Kidney epithelial cell (primary cell): ENCODE measurements at regions not wholly inside any gene's neighbourhood (a gene's known extent, or its start where the extent isn't known, plus 50 kb on each side); places are given as distances from the start of the nearest gene placed in this dataset.
A peak's percentile ranks its signal among the peaks of the same experiment; 100 is the strongest.

Experiments
- DNase-seq: peaks from one replicate; pipeline ENCODE4 v3.0.0-alpha.2; 2010; ENCODE audit warnings: low read depth
- H3K27me3 ChIP-seq: 2 replicates; pipeline ENCODE4 v1.6.0; 2011; ENCODE audit warnings: low read length; ENCODE audit not compliant: control insufficient read depth, insufficient read depth
- H3K36me3 ChIP-seq: 2 replicates; pipeline ENCODE4 v1.5.1; 2011; ENCODE audit warnings: low read length; ENCODE audit not compliant: control insufficient read depth, insufficient read depth
- H3K4me3 ChIP-seq: 2 replicates; pipeline ENCODE4 v1.5.1; 2011; ENCODE audit warnings: low read depth, mild to moderate bottlenecking, control low read depth, low read length
- TF ChIP-seq, protein P1 (sequence below): IDR thresholded peaks from 2 replicates; pipeline ENCODE4 v1.5.1; 2011; ENCODE audit warnings: mild to moderate bottlenecking, moderate library complexity, low read length, control low read depth, inconsistent platforms; ENCODE audit not compliant: insufficient read depth, poor library complexity, severe bottlenecking

DNA sequence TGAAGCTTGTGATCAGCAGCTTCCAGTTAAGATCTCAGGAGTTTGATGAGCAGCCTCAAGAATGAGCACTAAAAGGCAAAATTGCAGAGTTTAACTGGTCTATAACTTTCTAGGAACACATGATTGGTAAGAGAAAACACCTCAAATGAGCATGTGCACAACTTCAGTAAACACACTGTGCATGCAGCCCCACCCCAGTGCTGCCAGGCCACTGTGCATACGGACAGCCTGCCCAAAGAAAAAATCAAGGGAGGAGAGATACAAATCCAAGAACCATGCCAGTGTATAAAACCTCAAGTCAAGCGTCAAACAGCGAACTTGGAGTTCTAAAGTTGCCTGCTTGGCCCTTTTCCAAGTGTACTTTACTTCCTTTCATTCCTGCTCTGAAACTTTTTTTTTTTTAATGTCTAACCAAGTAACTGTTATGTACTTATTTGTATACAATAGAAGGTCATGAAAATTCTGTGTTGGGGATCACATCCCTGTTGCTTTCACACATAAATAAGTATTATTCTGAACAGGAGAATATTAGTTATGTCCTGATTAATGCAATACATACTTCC, 125.6 kb upstream of the TSLP start:
- no peaks in the 10 kb centered on the region for H3K27me3 ChIP-seq
- no peak for DNase-seq
- H3K36me3 ChIP-seq: no peaks in the 10 kb centered on the region
- no peak overlapping the region for H3K4me3 ChIP-seq
- TF ChIP-seq, protein P1, sequence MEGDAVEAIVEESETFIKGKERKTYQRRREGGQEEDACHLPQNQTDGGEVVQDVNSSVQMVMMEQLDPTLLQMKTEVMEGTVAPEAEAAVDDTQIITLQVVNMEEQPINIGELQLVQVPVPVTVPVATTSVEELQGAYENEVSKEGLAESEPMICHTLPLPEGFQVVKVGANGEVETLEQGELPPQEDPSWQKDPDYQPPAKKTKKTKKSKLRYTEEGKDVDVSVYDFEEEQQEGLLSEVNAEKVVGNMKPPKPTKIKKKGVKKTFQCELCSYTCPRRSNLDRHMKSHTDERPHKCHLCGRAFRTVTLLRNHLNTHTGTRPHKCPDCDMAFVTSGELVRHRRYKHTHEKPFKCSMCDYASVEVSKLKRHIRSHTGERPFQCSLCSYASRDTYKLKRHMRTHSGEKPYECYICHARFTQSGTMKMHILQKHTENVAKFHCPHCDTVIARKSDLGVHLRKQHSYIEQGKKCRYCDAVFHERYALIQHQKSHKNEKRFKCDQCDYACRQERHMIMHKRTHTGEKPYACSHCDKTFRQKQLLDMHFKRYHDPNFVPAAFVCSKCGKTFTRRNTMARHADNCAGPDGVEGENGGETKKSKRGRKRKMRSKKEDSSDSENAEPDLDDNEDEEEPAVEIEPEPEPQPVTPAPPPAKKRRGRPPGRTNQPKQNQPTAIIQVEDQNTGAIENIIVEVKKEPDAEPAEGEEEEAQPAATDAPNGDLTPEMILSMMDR: no peak

DNA sequence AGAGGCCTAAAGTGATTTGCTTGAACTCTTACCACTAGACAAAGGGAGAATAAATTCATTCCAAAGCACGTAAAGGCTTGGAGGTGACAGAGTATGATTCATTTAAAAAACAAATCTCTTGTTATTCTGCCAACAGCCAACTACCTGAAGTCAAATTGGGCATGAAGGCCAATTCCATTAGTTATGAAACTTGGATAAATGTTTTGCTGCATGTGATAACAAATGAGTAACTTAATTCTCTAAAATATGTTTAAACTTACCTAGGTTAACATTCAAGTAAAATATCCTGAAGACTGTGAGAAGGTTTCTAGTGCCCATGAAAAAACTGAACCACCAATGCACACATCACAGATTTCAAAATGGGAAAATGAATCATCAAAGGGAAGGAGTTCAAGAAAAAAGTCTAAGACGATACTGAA, 120.1 kb upstream of the TSLP start:
- Histone ChIP-seq H3K27me3 (no peaks in the 10 kb centered on the region), H3K4me3 (no peak overlapping the region), H3K36me3 (no peaks in the 10 kb centered on the region)
- peak; percentile 4 for DNase-seq
- TF ChIP-seq, protein P1: no peak

DNA sequence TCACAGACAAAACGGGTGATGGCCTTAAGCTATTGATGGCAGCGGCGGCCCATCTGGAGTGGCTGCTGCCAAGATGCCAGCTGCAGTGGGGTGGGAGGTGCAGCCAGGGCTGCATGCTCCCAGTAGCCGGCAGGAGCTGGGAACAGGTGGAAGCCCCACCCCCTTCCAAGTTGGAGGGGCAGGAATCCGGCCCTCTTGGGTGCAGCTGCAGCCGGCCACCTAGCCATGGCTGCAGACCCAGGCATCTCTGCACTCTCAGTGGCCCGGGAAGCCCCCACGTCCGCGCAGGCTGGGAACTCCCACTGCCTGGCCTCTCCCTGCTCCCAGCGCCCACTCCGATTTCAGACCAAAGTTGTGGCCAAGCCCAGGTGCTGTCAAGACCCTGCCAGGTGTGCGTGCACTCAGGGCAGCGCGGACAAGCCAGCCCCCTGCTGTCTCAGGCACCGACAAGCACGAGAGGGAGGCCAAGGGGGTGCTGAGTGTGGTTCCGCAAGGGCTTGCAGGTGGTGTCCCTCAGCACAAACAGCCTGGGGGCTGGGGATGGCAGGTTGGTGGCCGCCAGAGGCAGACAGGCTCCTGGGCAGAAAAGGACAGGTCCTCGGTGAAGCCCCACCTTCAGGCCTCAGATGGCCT, 115.1 kb upstream of the TSLP start:
- no peak for DNase-seq
- TF ChIP-seq, protein P1: no peak

DNA sequence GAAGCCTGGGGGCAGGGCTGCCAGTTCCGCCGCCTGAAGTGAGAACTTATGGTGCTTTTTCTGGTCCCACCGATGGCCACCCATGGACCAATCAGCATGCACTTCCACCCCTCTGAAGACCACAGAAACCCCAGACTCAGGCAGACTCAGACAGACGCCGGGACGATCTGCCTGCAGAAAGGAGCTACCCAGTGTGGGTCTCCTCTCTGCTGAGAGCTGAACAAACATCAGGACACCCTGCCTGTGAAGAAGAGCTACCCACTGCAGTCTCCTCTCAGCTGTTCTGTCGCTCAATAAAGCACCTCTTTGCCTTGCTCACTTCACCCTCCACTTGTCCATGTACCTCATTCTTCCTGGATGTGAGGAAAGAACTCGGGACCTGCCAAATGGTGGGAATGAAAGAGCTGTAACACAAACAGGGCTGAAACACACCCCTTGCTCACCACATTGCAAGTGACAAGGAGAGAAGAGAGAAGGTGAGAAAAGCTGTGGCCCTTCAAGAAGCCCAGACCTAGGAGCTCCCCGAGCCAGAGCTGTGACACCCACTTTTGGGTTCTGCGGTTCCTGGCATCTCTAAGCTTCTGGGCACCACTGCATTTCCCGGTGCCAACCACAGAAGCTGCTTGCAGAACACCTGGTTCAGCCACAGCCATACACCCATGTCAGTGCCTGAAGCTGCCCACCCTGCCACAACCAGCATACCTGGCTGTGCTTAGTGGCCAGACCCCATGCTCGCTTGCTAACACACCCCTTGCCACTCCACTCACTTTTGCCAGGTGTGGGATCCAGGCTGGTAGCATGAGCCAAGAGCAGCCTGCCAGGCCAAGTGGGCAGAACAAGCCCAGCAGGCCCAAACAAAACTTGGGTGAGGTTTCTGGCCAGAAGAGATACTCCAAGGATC, 114.3 kb upstream of the TSLP start:
- H3K4me3 ChIP-seq: no peak overlapping the region
- H3K36me3 ChIP-seq: no peaks in the 10 kb centered on the region
- DNase-seq: no peak
- H3K27me3 ChIP-seq: no peaks in the 10 kb centered on the region
- TF ChIP-seq, protein P1: no peak

More for the DNA sequence above, 115.1 kb upstream of the TSLP start:
- H3K36me3 ChIP-seq: no peaks in the 10 kb centered on the region
- no peak overlapping the region for H3K4me3 ChIP-seq
- no peaks in the 10 kb centered on the region for H3K27me3 ChIP-seq

DNA sequence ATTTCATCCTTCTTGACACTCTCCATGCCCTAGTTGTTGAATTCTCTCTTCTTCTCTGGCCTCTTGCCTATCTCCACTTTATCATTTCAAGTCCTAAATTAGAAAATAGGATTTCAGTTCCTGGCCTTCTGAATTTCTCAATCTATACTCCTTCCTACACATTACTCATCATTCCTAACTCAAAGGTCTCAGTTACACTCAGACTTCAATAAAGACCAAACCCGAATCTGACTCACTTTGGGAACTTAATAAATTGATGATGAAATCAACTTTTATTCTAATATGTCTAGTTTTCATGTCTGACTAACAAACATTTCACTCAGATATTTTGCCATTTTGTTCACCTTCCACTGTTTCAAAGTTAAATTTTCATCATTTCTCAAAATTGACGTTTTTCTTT, 113.6 kb upstream of the TSLP start:
- Histone ChIP-seq H3K4me3 (no peak overlapping the region), H3K36me3 (no peaks in the 10 kb centered on the region), H3K27me3 (no peaks in the 10 kb centered on the region)
- DNase-seq: no peak
- TF ChIP-seq, protein P1: no peak
